ENCODE measurements at regions not wholly inside any gene's neighbourhood (a gene's known extent, or its start where the extent isn't known, plus 50 kb on each side); places are given as distances from the start of the nearest gene placed in this dataset.
A peak's percentile ranks its signal among the peaks of the same experiment; 100 is the strongest.

GRCh38 chr1:218673170-218673569 is 328.0 kb downstream of the TGFB2 start:
- Histone ChIP-seq H4K20me1 (ENCODE audit: control insufficient read depth, extremely low read depth, insufficient read depth, low read length) (no peaks in the 10 kb centered on the region), H3K27ac (ENCODE audit: insufficient read depth, low read length) (no peak overlapping the region)
- TF ChIP-seq EZH2 (IDR thresholded peaks at IDR 0.05; ENCODE audit: low read length, missing control alignments), result no peak
- no peak for TF ChIP-seq CTCF (conservative IDR thresholded peaks at IDR 0.05 in 1 of 2, IDR thresholded peaks at IDR 0.05 in 1 of 2; ENCODE audit: low read depth in 1 of 2, low read length in 2 of 2)

GRCh38 chr1:218674280-218674773 is 329.2 kb downstream of the TGFB2 start:
- H3K9me3 ChIP-seq (ENCODE audit: control insufficient read depth, insufficient read depth, low read depth, low read length), result no peaks in the 10 kb centered on the region
- no peaks in the 10 kb centered on the region for H3K79me2 ChIP-seq (ENCODE audit: control insufficient read depth, insufficient read depth, low read length)
- H3K9ac ChIP-seq (ENCODE audit: insufficient read depth, low read length), result no peak overlapping the region
- no peaks in the 10 kb centered on the region for H3K27me3 ChIP-seq (ENCODE audit: control insufficient read depth, insufficient read depth, low read length)
- peak overlapping the region; percentile 18 for H3K27ac ChIP-seq (ENCODE audit: insufficient read depth, low read length)
- H3K4me2 ChIP-seq (ENCODE audit: extremely low read depth, insufficient read depth, low read length), result peak overlapping the region; percentile 44
- H3K4me3 ChIP-seq (replicated peaks in 1 of 4; ENCODE audit: control extremely low read depth in 1 of 4, insufficient read depth in 1 of 4, low read depth in 3 of 4, low read length in 4 of 4), result no peak overlapping the region
- DNase-seq (ENCODE audit: low read depth in 2 of 2), result peak; percentile 69 to 98
- no peaks in the 10 kb centered on the region for H4K20me1 ChIP-seq (ENCODE audit: control insufficient read depth, extremely low read depth, insufficient read depth, low read length)
- TF ChIP-seq CTCF (conservative IDR thresholded peaks at IDR 0.05 in 1 of 2, IDR thresholded peaks at IDR 0.05 in 1 of 2; ENCODE audit: low read depth in 1 of 2, low read length in 2 of 2) (peak; percentile 3 to 9), EZH2 (IDR thresholded peaks at IDR 0.05; ENCODE audit: low read length, missing control alignments) (no peak)
- H2AFZ ChIP-seq (ENCODE audit: low read length), result peak overlapping the region; percentile 6
- peaks cover 2% of the 10 kb centered on the region for H3K4me1 ChIP-seq (ENCODE audit: control insufficient read depth, extremely low read depth, insufficient read depth, low read length)
- H3K36me3 ChIP-seq (ENCODE audit: control insufficient read depth, insufficient read depth, low read length), result no peaks in the 10 kb centered on the region

More at GRCh38 chr1:218673170-218673569, 328.0 kb downstream of the TGFB2 start:
- Histone ChIP-seq H3K4me1 (ENCODE audit: control insufficient read depth, extremely low read depth, insufficient read depth, low read length) (peaks cover 2% of the 10 kb centered on the region), H2AFZ (ENCODE audit: low read length) (no peak overlapping the region), H3K4me3 (replicated peaks in 1 of 4; ENCODE audit: control extremely low read depth in 1 of 4, insufficient read depth in 1 of 4, low read depth in 3 of 4, low read length in 4 of 4) (no peak overlapping the region), H3K9me3 (ENCODE audit: control insufficient read depth, insufficient read depth, low read depth, low read length) (no peaks in the 10 kb centered on the region), H3K27me3 (ENCODE audit: control insufficient read depth, insufficient read depth, low read length) (no peaks in the 10 kb centered on the region), H3K79me2 (ENCODE audit: control insufficient read depth, insufficient read depth, low read length) (no peaks in the 10 kb centered on the region), H3K9ac (ENCODE audit: insufficient read depth, low read length) (no peak overlapping the region), H3K4me2 (ENCODE audit: extremely low read depth, insufficient read depth, low read length) (no peak overlapping the region), H3K36me3 (ENCODE audit: control insufficient read depth, insufficient read depth, low read length) (no peaks in the 10 kb centered on the region)
- DNase-seq (ENCODE audit: low read depth in 2 of 2), result no peak

GRCh38 chr1:218677026-218677425 is 331.9 kb downstream of the TGFB2 start:
- Histone ChIP-seq H3K27me3 (ENCODE audit: control insufficient read depth, insufficient read depth, low read length) (no peaks in the 10 kb centered on the region), H4K20me1 (ENCODE audit: control insufficient read depth, extremely low read depth, insufficient read depth, low read length) (no peaks in the 10 kb centered on the region), H3K27ac (ENCODE audit: insufficient read depth, low read length) (no peak overlapping the region), H3K79me2 (ENCODE audit: control insufficient read depth, insufficient read depth, low read length) (no peaks in the 10 kb centered on the region), H3K9me3 (ENCODE audit: control insufficient read depth, insufficient read depth, low read depth, low read length) (no peaks in the 10 kb centered on the region), H2AFZ (ENCODE audit: low read length) (no peak overlapping the region), H3K4me3 (replicated peaks in 1 of 4; ENCODE audit: control extremely low read depth in 1 of 4, insufficient read depth in 1 of 4, low read depth in 3 of 4, low read length in 4 of 4) (no peak overlapping the region), H3K36me3 (ENCODE audit: control insufficient read depth, insufficient read depth, low read length) (no peaks in the 10 kb centered on the region), H3K4me2 (ENCODE audit: extremely low read depth, insufficient read depth, low read length) (no peak overlapping the region), H3K4me1 (ENCODE audit: control insufficient read depth, extremely low read depth, insufficient read depth, low read length) (peaks cover 2% of the 10 kb centered on the region), H3K9ac (ENCODE audit: insufficient read depth, low read length) (no peak overlapping the region)
- TF ChIP-seq CTCF (conservative IDR thresholded peaks at IDR 0.05 in 1 of 2, IDR thresholded peaks at IDR 0.05 in 1 of 2; ENCODE audit: low read depth in 1 of 2, low read length in 2 of 2) (no peak), EZH2 (IDR thresholded peaks at IDR 0.05; ENCODE audit: low read length, missing control alignments) (no peak)
- DNase-seq (ENCODE audit: low read depth in 2 of 2), result peak in 1 of 2 donors; percentile 49
